Myocyte (in vitro differentiated cells): ENCODE measurements at regions not wholly inside any gene's neighbourhood (a gene's known extent, or its start where the extent isn't known, plus 50 kb on each side); places are given as distances from the start of the nearest gene placed in this dataset.
"Not testable (repeated sequence)": the region's sequence is repeated elsewhere in the genome, so short reads cannot be mapped to it uniquely, and the experiment has no call there.

Experiments
- DNase-seq: peaks from one replicate; pipeline ENCODE4 v3.0.0-alpha.2; 2012; ENCODE audit warnings: low read depth

DNA sequence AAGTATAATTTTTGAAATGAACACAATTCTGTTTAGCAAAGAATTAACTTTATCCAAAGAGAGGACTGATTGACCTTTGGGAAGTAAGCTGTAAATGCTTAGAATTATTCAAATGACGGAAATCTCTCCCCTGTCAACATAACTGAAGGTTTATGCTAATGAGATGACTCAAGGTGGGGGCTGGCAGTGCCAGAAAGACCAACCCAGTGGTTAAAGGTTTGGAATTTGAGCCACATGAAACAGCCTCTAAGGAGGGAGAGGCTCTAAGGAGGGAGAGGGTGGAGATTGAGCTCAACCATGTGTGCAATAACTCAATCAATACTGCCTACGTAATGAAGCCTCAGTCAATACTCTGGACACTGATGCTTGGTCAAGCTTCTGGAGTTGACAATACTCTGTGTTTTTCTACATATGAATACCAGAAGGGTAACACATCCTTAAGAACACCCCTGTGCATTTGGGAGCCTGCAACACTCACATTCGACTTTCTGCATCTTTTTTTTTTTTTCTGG, 123.4 kb upstream of the TENT5A start:
- no peak for DNase-seq

- not testable (repeated sequence) for DNase-seq
These were observed 117.4 kb upstream of the TENT5A start for GRCh38 chr6:81869749-81870508.

DNA sequence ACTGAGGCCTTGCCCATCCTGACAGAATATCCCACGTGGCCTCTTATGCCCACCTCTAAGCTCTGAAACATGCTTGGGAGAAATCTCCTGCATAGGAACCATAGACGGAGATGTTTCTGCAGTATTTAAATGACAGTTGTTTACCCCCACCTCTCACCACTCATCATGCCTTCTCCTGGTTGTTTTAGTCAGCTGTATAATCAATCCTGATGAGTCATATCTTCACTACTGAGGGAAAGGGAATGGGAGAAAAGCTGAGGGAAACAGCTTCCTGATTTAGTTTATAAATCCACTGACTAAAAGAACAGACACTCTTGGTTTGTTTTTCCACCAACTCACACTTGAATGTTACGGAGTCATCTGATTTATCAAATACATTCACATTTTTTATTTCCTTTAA, 113.2 kb upstream of the TENT5A start:
- DNase-seq: peak; percentile 45

GRCh38 chr6:81864124-81864523, 111.6 kb upstream of the TENT5A start:
- no peak for DNase-seq

GRCh38 chr6:81863123-81863522, 110.6 kb upstream of the TENT5A start:
- no peak for DNase-seq

DNA sequence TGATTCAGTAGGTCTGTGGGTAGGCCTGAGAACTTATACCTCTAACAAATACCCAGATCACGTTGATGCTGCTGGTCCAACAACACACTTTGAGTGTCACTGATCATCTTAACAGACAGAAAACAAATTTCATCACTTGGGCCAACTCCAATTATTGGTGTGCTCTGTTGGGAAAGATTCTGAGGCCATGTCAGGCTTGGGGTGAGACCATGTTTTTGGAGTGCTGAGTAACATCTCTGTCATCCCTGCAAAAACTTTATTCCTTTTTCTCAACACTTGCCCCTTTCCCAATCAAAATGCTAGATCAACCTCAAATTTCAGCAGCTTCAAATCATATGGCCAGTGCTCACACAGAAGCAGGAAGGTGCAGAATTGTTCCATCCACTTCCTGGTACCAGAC, 108.8 kb upstream of the TENT5A start:
- no peak for DNase-seq

DNA sequence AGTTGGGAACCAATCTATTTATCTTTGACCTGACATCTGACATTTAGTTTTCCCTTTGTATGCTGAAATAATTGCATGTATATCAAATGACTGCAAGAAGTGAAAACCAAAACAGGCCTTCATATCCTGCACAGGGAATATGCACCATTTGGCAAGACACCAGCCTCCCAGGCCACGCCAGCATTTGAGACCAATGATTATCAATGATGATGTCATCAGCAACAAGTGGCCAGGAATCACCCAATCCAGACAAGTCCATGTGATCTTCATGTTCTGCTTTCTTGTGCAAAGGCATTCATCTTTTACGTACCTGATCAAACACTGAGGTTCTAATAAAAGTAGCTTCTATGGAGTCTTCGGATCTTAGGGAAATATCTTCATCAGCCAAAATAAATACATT, 107.4 kb upstream of the TENT5A start:
- DNase-seq: no peak

DNA sequence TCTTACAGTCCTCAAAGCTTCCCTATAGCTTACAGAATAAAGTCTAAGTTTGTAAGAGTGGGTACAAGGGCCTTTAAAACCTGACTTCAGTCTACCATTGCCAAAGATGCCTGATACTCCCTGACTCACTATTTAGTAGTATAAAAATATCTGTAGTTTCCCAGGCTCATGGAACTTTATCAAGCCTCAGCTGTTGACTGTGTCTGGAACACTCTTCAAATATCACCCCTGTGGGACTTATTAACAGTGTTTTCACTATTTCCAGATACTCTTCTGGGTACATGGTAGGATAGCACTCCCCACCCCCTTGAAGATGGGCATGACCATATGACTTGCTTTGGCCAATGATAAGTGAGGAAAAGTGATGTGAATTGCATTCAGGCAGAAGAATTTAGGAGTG, 105.3 kb upstream of the TENT5A start:
- peak; percentile 82 for DNase-seq

- no peak for DNase-seq
These were observed 104.4 kb upstream of the TENT5A start for GRCh38 chr6:81856872-81857271.

DNA sequence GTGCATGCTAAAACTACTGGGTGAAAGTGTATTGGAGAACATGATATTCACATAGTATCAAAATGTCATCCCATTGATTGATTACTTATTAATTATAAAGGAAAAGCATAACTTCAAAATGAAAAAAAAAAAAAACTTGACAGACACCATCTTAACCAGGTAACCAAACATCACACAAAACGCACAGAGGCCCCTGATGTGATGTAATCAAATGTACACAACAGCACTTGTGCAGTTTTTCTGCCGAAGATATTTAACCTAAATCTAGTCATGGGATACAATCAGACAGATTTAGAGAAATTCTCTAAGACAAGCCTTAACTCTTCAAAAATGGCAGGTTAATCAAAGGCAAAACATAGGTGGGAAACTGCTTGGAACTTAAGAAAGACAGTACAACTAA, 102.0 kb upstream of the TENT5A start:
- no peak for DNase-seq

GRCh38 chr6:81853975-81854374, 101.5 kb upstream of the TENT5A start:
- DNase-seq: no peak

DNA sequence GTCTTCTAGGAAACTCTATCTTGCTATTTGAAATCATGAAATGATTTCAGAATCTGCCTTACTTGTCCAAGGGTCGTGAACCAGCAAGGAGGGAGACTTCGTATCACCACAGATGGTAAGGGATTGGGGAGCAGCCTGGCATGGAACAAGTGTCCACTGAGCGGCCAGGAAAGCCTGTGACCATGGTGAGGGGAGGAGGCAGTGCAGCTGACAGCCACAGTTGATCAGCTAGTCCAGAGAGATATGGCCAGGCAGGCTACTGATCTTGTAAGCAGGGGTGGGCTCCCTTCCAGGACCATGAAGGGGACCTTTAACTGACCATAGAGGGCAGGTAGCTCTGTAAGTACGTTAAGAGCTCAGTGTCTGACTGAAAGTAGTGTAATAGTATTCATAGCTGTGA, 96.8 kb upstream of the TENT5A start:
- DNase-seq: no peak

GRCh38 chr6:81847866-81848265, 95.4 kb upstream of the TENT5A start:
- DNase-seq: no peak

GRCh38 chr6:81844686-81845085, 92.2 kb upstream of the TENT5A start:
- DNase-seq: no peak

GRCh38 chr6:81843302-81843701, 90.8 kb upstream of the TENT5A start:
- DNase-seq: peak; percentile 88

GRCh38 chr6:81842254-81842653, 89.8 kb upstream of the TENT5A start:
- no peak for DNase-seq

DNA sequence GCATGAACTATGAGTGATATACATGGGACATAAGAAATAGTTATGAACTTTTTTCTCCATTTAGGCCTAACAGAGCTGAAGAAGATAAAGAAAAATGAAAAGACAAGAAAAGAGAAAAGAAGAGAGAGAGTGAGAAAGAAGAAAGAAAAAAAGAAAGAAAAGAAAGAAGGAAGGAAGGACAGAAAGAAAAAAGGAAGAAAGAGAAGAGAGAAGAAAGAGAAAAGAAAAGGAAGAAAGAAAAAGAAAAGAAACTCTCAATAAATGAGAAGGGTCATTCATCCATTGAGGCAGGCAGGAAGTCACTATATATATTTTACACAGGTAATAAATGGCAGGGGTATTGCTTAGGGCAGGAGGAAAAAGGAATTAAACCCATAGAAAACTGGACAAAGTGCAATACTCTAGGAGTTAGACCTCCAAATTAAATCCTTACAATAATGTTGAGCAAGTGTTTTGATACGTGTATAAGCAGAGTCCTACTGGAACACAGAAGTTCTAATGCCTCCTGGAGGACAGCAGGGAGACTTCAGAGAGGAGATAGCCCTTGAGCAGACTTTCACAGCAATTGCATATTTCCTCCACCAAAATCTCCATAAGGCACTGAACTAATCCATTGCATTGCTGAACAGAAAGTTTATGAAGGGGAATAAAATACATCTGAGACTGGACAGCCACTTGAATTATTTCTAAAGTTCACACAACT, 86.4 kb upstream of the TENT5A start:
- DNase-seq: no peak

GRCh38 chr6:81838031-81838430, 85.5 kb upstream of the TENT5A start:
- DNase-seq: no peak

GRCh38 chr6:81834141-81834681, 81.7 kb upstream of the TENT5A start:
- peak; percentile 95 for DNase-seq

- no peak for DNase-seq
These were observed 79.8 kb upstream of the TENT5A start for GRCh38 chr6:81832304-81832703.

GRCh38 chr6:81831274-81831673, 78.8 kb upstream of the TENT5A start:
- DNase-seq: no peak

DNA sequence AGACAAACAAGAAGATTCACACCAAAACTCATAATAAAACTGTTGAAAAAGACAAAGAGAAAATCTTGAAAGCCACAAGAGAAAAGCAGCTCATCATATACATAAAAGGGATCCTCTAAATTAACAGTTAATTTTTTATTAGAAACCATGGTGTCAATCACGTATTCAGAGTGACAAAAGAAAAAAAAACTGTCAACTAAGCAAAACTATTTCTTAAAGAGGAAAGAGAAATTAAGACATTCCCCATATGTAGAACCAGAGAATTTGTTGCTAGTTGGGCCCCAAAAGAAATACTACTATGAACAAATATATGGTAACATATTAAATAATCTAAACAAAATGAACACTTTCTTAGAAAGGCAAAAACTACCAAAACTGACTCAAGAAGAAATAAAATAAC, 74.3 kb upstream of the TENT5A start:
- DNase-seq: no peak

DNA sequence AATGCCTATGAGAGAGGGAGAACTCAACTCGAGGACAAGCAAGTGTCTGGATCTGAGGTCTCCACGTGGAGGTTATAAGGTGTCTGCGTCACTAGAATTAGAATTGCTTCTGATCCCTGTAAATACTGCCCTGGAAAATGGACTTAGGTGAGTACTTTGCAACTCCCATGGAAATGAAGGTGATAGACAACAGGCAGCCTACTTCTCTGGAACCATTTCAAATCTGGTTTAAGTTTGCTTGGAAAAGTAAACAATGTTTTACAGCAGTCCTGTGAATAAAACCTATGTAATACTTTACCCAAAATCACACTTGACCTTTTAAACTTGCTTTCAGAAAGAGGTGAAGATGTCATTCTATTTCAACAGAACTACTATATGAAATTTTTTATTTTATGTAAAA, 70.1 kb upstream of the TENT5A start:
- no peak for DNase-seq
